HG02970 (cell line): ENCODE measurements at regions not wholly inside any gene's neighbourhood (a gene's known extent, or its start where the extent isn't known, plus 50 kb on each side); places are given as distances from the start of the nearest gene placed in this dataset.

ENCODE experiments used
- ATAC-seq: cut with Tn5 transposase; IDR thresholded peaks from one replicate; pipeline ENCODE4 v1.9.1; 2021; ENCODE audit warnings: mild to moderate bottlenecking, moderate library complexity, moderate number of reproducible peaks; ENCODE audit not compliant: unreplicated experiment, low FRiP score

DNA sequence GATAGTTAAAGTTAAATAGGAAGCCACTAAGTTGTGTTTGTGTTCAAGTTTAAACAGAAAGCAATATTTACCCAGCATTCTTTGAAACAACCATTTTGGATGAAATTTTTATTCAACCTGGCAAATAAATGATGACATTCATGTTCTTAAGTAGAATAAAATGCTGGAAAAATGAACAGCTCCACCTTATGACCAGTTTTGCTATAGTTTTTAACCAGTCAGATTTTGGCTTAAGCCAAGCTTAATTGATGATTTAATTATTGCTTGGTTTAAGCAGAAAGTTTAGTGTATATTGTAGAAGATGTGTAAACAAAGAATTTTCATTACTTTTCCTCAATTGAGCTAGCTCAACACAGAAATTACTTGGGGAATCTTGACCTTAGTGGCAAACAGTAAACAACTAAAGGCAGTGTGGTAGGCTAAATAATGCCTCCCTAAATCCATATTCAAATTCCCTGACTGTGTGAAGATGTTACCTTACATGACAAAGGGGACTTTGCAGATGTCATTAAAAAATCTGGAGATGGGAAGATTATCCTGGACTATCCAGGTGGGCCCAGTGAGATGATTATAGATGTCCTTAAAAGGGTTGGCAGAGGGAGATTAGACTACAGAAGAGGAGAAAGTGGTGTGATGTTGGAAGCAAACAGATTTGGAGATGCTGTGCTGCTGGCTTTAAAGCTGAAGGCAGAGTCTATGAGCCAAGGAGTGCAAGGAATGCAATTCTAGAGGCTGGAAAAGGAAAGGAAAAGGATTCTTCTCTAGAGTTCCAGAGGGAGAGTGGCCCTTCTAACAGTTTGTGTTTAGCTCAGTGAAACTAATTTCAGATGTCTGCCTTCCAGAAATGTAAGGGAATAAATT lies 448.6 kb upstream of the GOLIM4 start:
- no peak for ATAC-seq

GRCh38 chr3:168540726-168541125 lies 445.0 kb upstream of the GOLIM4 start:
- no peak for ATAC-seq

GRCh38 chr3:168539909-168540308 lies 444.2 kb upstream of the GOLIM4 start:
- no peak for ATAC-seq

GRCh38 chr3:168534761-168535160 lies 439.0 kb upstream of the GOLIM4 start:
- no peak for ATAC-seq

- ATAC-seq = no peak
These were observed 437.9 kb upstream of the GOLIM4 start for GRCh38 chr3:168533600-168533999.

DNA sequence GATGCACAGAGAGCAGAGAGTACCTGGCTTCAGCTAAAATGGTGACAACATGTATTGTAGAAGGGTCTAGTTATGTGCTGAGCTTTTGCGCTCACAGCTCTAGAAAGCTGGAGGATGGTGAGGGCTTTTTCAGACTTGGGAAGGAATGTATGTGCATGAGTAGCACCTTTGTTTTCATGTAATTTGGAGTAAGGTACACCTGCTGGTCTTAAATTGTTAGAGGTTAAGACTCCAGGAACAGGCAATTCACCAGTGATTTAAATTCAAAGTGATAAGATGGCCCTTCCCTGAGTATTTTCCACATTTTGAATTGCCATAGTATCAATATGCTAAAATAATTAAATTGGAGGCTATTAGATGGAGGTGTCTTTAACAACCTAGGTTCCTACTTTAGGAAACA lies 436.4 kb upstream of the GOLIM4 start:
- no peak for ATAC-seq

DNA sequence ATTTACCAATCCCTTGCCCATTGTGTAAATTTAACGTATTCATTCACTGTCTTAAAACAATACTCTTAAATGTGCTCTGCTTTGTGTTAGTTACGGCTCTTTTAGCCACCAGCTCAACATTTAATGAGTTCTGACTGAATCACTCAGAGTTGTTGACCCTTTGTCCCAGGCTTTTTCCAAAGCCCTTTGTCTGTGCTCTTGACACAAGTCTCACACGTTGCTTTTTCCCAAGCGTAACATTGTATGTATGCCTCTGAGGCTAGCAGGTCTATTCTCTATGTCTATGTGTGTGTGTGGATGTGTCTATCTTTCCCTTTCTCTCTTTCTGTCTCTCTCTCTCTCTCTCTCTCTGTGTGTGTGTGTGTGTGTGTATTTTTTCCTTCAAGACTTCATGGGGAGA lies 435.4 kb upstream of the GOLIM4 start:
- no peak for ATAC-seq

DNA sequence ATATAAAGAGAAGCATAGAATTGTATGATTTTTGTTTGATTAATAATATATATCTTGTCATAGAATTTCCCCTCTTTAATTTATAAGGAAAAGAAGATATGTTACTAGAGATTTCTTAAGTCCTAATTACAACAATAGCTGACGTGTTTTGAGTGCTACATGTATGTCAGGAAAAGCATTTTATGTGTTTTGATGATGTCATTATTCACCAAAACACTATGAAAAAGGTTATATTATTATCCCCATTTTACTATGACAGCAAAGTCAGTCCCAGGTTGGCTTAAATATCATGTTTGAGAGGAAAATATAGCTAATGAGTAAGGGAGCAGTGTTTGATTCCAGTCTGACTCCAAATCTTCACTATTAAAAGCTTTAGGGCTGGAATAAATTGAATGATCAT lies 428.4 kb upstream of the GOLIM4 start:
- no peak for ATAC-seq

DNA sequence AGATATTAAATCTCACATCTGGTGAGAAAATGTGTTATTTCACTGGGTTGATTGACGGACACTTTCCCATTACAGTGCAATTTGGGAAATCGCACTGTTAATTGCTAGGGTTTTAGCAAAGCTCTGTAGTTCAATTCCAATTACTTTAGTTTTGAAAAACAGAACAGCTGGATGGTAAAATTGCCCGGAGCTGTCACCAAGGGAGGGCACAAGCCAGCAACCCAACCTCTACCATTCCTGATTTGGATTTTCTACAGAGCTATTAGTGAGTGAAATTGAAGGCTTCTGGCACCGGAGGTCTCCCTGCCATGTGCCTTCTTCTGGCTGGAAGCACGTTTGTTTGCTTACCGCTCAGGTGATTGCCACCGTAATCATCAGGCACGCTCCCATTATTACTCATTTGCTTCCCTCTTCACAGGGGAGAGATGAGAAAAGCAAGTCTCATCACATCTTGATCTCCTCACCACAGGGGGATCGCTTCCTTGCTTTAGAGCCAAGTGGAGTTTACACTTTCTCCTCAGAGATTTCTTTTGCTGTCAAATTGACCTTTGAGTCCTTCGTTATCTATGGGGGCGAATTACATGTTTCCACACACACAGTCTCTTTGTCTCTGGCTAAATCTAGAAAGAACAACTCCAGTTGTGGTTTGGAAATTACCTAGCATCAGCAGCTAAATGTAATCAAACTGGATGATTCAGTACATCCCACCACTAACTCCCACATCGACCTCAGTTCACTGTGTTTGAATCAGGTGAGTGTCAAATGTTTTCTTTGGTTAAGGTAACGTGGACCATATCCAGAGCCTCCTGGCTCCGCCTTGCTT lies 421.7 kb upstream of the GOLIM4 start:
- ATAC-seq = no peak

DNA sequence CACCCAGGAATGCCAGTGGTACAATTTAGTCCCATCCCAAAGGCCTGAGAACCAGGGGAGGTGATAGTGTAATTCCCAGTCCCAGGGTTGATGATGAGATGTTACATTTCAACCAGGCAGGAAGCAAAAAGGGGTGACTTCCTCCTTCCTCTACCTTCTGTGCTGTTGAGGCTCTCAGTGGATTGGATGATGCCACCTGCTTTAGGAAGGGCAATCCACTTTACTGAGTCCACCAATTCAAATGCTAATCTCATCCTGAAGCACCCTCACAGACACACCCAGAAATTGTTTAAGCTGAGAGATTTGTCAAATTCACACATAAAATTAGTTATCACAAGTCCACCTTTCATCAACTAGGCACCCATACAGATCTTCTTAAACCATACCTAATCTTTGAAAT lies 418.5 kb upstream of the GOLIM4 start:
- ATAC-seq = no peak

DNA sequence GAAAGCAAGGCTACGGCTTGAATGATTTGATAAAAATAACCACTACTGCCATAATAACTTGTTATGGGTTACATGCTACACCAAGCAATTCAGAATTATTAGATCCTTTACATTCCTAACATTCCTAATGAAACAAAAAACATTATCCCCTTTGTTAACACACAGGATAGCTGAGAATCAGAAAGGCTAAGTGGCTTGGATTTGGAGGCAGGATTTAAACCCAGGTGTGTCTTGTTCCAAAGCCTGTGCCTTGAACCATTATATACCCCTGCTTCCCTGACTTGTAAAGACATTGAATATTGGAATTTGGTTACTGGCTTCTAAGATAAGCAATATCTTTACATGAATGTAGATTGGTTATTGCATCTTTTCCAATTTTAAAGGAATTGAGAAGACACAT lies 417.1 kb upstream of the GOLIM4 start:
- ATAC-seq = no peak

DNA sequence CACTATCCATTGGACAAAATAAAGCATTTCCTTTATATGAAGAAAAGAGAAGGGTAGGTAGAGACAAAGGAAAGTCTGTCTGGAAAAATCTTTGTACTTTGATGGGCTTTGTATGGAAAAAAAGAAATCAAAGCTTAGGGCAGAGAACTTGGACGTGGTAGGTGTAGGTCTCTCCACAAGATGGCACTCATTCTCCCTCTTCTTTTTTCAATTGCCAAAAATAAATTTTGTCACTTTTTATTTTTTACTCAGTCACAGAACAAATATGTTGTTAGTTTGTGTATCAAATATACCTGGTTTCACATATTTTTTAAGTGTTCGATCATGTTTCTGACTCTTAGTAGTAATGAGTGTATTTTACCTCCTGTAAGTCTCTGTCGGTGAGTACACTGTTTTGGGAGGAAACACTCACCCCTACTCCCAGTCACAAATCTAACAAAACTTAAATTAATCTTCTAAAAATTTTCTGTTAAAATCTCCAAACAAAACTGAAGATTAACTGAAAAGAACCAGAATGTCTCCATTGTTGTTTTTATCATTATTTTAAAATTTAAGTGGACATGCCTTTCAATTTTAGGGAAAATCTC lies 415.8 kb upstream of the GOLIM4 start:
- ATAC-seq = no peak

- ATAC-seq = no peak
These were observed 410.9 kb upstream of the GOLIM4 start for GRCh38 chr3:168506589-168506988.

- no peak for ATAC-seq
These were observed 405.8 kb upstream of the GOLIM4 start for GRCh38 chr3:168501570-168501969.

- no peak for ATAC-seq
These were observed 402.5 kb upstream of the GOLIM4 start for GRCh38 chr3:168498194-168498593.

GRCh38 chr3:168497741-168498140 lies 402.0 kb upstream of the GOLIM4 start:
- no peak for ATAC-seq

DNA sequence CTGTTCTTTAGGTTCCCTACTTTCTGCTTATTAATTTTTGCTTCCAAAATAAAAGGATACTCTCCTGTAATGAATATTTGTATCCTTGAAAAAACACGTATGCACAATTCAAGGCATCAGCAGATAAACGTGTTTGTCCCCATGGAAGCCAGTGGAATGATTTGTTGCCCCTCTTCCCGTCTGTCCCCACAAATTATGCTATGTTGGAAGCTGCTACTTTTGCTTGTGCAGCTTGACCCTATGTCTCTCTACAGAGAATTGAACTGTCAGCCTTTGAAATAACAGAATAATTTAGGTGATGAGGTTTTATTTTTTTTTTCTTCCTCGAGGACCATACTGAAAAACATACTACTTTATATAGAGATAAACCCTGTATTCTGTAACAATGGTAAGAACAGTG lies 401.5 kb upstream of the GOLIM4 start:
- ATAC-seq = no peak

GRCh38 chr3:168495932-168496331 lies 400.2 kb upstream of the GOLIM4 start:
- no peak for ATAC-seq

DNA sequence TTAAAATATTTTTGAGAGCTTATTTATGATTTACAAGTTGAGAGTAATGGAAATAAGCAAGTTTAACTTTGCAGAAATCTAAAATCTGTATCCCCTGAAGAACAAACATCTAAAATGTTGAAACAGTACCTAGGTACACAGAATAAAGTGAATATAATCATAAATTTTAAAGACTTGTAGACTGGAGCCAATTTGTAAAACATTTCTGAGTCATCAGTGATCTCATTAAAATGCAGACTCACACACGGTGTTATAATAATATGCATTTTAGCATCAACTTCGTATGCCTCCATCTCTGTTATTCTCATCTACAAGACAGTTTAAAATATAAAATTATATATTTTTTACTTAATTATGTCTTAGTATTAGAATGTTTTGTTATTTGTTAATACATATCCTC lies 399.5 kb upstream of the GOLIM4 start:
- ATAC-seq = no peak

GRCh38 chr3:168493412-168494205 lies 397.9 kb upstream of the GOLIM4 start:
- ATAC-seq = no peak

DNA sequence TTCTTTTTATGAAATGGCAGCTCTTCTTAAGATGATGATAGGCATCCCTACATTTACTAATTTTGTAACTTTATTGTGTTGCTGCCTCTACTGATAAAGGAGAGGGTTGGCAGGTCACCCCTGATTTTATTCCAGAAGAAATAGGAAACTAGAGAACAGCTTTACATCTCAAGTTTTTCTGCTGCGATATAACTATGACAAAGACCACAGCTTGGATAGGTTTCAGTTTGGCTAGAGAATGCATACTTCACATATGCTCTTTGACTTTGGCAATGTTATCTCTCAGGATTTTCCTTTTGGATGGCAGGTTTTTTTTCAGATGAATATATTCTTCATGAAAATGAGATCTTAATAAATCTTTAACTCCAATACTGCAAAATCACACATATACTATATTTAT lies 395.3 kb upstream of the GOLIM4 start:
- ATAC-seq = no peak
